ENCODE measurements at regions not wholly inside any gene's neighbourhood (a gene's known extent, or its start where the extent isn't known, plus 50 kb on each side); places are given as distances from the start of the nearest gene placed in this dataset.

GRCh38 chr3:168828014-168828413 lies 732.3 kb upstream of the GOLIM4 start:
- TF ChIP-seq MAX (IDR thresholded peaks at IDR 0.05), result no peak
- TF ChIP-seq ZNF274 (IDR thresholded peaks at IDR 0.05; ENCODE audit: low read depth, low read length), result no peak
- no peak for TF ChIP-seq ELF1 (IDR thresholded peaks at IDR 0.05; ENCODE audit: borderline replicate concordance, low read depth)
- no peak for TF ChIP-seq ATF3 (IDR thresholded peaks at IDR 0.05)
- no peak for TF ChIP-seq ZFX (IDR thresholded peaks at IDR 0.05)
- Histone ChIP-seq H3K4me3 (replicated peaks in 1 of 2; ENCODE audit: low read depth in 1 of 2, low read length in 2 of 2) (no peak overlapping the region), H3K79me2 (ENCODE audit: insufficient read depth, low read length) (no peaks in the 10 kb centered on the region), H3K9me3 (ENCODE audit: control insufficient read depth in 1 of 2, insufficient read depth in 1 of 2, low read depth in 1 of 2, low read length in 2 of 2) (no peaks in the 10 kb centered on the region), H3K36me3 (ENCODE audit: control insufficient read depth in 1 of 2, insufficient read depth in 2 of 2, low read length in 2 of 2) (no peaks in the 10 kb centered on the region), H4K20me1 (ENCODE audit: insufficient read depth) (no peaks in the 10 kb centered on the region), H3K9me2 (ENCODE audit: insufficient read depth) (no peaks in the 10 kb centered on the region), H3K4me2 (ENCODE audit: low read length) (no peak overlapping the region), H3K9ac (ENCODE audit: low read length) (no peak overlapping the region), H3K27me3 (ENCODE audit: insufficient read depth, low read length) (0 out of 2 replicates have a peak, but pooled peaks cover 6% of the 10 kb centered on the region), H2AFZ (ENCODE audit: low read depth, low read length, poor library complexity, severe bottlenecking) (no peak overlapping the region), H3K27ac (ENCODE audit: low read depth, low read length) (no peak overlapping the region), H3K4me1 (ENCODE audit: control insufficient read depth in 1 of 2, insufficient read depth in 2 of 2, low read length in 2 of 2) (no peaks in the 10 kb centered on the region)
- intact Hi-C loops (cut with micrococcal nuclease), result no loop called here
- no peak for ATAC-seq
- no TSS peak for BruUV-seq (replicated peaks)
- RAD21 ChIA-PET (ENCODE audit: low non-redundant PET in 1 of 2, low total read pairs in 2 of 2, uncharacterized antibody in 2 of 2, unreplicated experiment in 2 of 2), result no interaction called here
- CTCF ChIA-PET, result interaction anchor here (2.1 kb wide), 1 partner anchor 19 kb away, joined by 10 read pairs; no protein-coding TSS in a partner anchor
- POLR2A ChIA-PET, result no interaction called here
- no peak for DNase-seq (ENCODE audit: low read depth, low spot score)

GRCh38 chr3:168824107-168824506 lies 728.4 kb upstream of the GOLIM4 start:
- POLR2A ChIA-PET, result no interaction called here
- no TSS peak for BruUV-seq (replicated peaks)

More at GRCh38 chr3:168824107-168824506, 728.4 kb upstream of the GOLIM4 start:
- RAD21 ChIA-PET (ENCODE audit: low non-redundant PET in 1 of 2, low total read pairs in 2 of 2, uncharacterized antibody in 2 of 2, unreplicated experiment in 2 of 2), result no interaction called here
- H3K9me2 ChIP-seq (ENCODE audit: insufficient read depth), result no peaks in the 10 kb centered on the region
- no peak overlapping the region for H3K9ac ChIP-seq (ENCODE audit: low read length)
- no peak overlapping the region for H3K4me3 ChIP-seq (replicated peaks in 1 of 2; ENCODE audit: low read depth in 1 of 2, low read length in 2 of 2)
- no peaks in the 10 kb centered on the region for H3K36me3 ChIP-seq (ENCODE audit: control insufficient read depth in 1 of 2, insufficient read depth in 2 of 2, low read length in 2 of 2)
- no peak for DNase-seq (ENCODE audit: low read depth, low spot score)
- H3K4me2 ChIP-seq (ENCODE audit: low read length), result no peak overlapping the region
- TF ChIP-seq EZH2phosphoT487 (IDR thresholded peaks at IDR 0.05; ENCODE audit: borderline replicate concordance) (no peak), ZBTB33 (IDR thresholded peaks at IDR 0.05; ENCODE audit: extremely low read depth, insufficient replicate concordance, low read length) (no peak), POLR2AphosphoS5 (IDR thresholded peaks at IDR 0.05; ENCODE audit: low read depth, low read length) (no peak), SRF (IDR thresholded peaks at IDR 0.05; ENCODE audit: low read depth) (no peak), CBX3 (IDR thresholded peaks at IDR 0.05; ENCODE audit: low read depth) (no peak), POLR2A (IDR thresholded peaks at IDR 0.05; ENCODE audit: borderline replicate concordance, extremely low read depth, insufficient read depth, insufficient read length) (no peak), CTCF (IDR thresholded peaks at IDR 0.05 in 2 of 3, conservative IDR thresholded peaks at IDR 0.05 in 1 of 3; ENCODE audit: borderline replicate concordance in 1 of 3, insufficient read depth in 1 of 3, low read depth in 2 of 3, low read length in 2 of 3) (no peak), FOSL1 (IDR thresholded peaks at IDR 0.05; ENCODE audit: low read depth) (no peak), YY1 (IDR thresholded peaks at IDR 0.05; ENCODE audit: extremely low read depth, insufficient replicate concordance, low read depth, low read length) (no peak), ELF1 (IDR thresholded peaks at IDR 0.05; ENCODE audit: borderline replicate concordance, low read depth) (no peak), CEBPB (IDR thresholded peaks at IDR 0.05; ENCODE audit: low read depth) (no peak)
- CTCF ChIA-PET, result no interaction called here
- no peak overlapping the region for H3K27ac ChIP-seq (ENCODE audit: low read depth, low read length)
- H3K4me1 ChIP-seq (ENCODE audit: control insufficient read depth in 1 of 2, insufficient read depth in 2 of 2, low read length in 2 of 2), result no peaks in the 10 kb centered on the region
- no peak overlapping the region for H2AFZ ChIP-seq (ENCODE audit: low read depth, low read length, poor library complexity, severe bottlenecking)
- H3K27me3 ChIP-seq (ENCODE audit: insufficient read depth, low read length), result 0 out of 2 replicates have a peak, but pooled peaks cover 6% of the 10 kb centered on the region
- no peaks in the 10 kb centered on the region for H3K79me2 ChIP-seq (ENCODE audit: insufficient read depth, low read length)
- no peak for ATAC-seq
- no peaks in the 10 kb centered on the region for H3K9me3 ChIP-seq (ENCODE audit: control insufficient read depth in 1 of 2, insufficient read depth in 1 of 2, low read depth in 1 of 2, low read length in 2 of 2)
- no peaks in the 10 kb centered on the region for H4K20me1 ChIP-seq (ENCODE audit: insufficient read depth)
- intact Hi-C loops (cut with micrococcal nuclease), result no loop called here
